MM.1S (cell line): ENCODE measurements at regions not wholly inside any gene's neighbourhood (a gene's known extent, or its start where the extent isn't known, plus 50 kb on each side); places are given as distances from the start of the nearest gene placed in this dataset.

Experiments used
- EZH2 ChIP-seq: fragments of 300-600 bp; sonication (generic); optimal IDR thresholded peaks from 2 replicates; pipeline ENCODE3; 2017; ENCODE audit warnings: low read depth, mild to moderate bottlenecking, antibody characterized with exemption, low read length, mixed read lengths
- EZH2phosphoT487 ChIP-seq: fragments of 300-600 bp; sonication (generic); IDR thresholded peaks from 2 replicates; pipeline ENCODE4 v1.6.1; 2018; ENCODE audit warnings: antibody characterized with exemption, low read length
- TF ChIP-seq, protein P1 (sequence below): fragments of 300-600 bp; sonication (generic); IDR thresholded peaks from 2 replicates; pipeline ENCODE4 v1.5.1; 2016; ENCODE audit warnings: antibody characterized with exemption, low read length, mixed read lengths

DNA sequence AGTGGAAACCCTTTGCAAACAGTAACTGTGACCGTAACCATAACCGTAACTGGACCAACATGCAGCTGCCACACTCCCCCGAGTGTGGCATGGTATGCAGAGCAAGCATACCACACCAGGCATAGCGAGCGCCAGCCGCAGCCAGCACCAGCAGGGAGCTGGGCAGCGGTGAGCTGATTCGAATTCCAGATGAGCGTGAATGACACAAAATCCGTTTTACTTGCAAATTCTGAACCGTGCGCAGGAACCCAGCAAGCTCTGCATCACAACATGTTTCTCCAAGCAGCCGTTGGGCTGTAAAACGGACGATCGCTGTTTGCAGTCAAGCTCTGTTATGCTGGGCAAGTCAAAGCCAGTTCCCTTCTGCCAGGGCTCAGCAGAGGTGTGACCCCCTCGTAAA is 111.1 kb downstream of the OAT start:
- TF ChIP-seq, protein P1, sequence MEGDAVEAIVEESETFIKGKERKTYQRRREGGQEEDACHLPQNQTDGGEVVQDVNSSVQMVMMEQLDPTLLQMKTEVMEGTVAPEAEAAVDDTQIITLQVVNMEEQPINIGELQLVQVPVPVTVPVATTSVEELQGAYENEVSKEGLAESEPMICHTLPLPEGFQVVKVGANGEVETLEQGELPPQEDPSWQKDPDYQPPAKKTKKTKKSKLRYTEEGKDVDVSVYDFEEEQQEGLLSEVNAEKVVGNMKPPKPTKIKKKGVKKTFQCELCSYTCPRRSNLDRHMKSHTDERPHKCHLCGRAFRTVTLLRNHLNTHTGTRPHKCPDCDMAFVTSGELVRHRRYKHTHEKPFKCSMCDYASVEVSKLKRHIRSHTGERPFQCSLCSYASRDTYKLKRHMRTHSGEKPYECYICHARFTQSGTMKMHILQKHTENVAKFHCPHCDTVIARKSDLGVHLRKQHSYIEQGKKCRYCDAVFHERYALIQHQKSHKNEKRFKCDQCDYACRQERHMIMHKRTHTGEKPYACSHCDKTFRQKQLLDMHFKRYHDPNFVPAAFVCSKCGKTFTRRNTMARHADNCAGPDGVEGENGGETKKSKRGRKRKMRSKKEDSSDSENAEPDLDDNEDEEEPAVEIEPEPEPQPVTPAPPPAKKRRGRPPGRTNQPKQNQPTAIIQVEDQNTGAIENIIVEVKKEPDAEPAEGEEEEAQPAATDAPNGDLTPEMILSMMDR, result no peak
- TF ChIP-seq EZH2 (no peak), EZH2phosphoT487 (no peak)
